ENCODE measurements at regions not wholly inside any gene's neighbourhood (a gene's known extent, or its start where the extent isn't known, plus 50 kb on each side); places are given as distances from the start of the nearest gene placed in this dataset.

- TF ChIP-seq POLR2A (IDR thresholded peaks at IDR 0.05) (no peak), CTCF (IDR thresholded peaks at IDR 0.05) (no peak)
Measured at GRCh38 chr21:17128132-17128531, 384.7 kb upstream of the CXADR start.

Data from heart left ventricle (tissue), 13 donors.